K562 (cell line): ENCODE measurements at regions not wholly inside any gene's neighbourhood (a gene's known extent, or its start where the extent isn't known, plus 50 kb on each side); places are given as distances from the start of the nearest gene placed in this dataset.

Experiments
- BCL6 ChIP-seq: fragments of 250-450 bp; sonication (Bioruptor Pico); IDR thresholded peaks from 2 replicates; pipeline ENCODE4 v1.4.0; 2020
- BRF1 ChIP-seq: IDR thresholded peaks from 3 replicates; pipeline ENCODE4 v1.6.1; 2011; ENCODE audit warnings: borderline replicate concordance, mild to moderate bottlenecking; ENCODE audit not compliant: insufficient read length; ENCODE audit errors: extremely low read depth
- PHB2 ChIP-seq: fragments of 450-650 bp; IDR thresholded peaks from 2 replicates; pipeline ENCODE4 v1.6.1; 2017; ENCODE audit warnings: low read depth
- SRSF3 ChIP-seq: fragments of 200-400 bp; formaldehyde crosslinking; IDR thresholded peaks from 2 replicates; pipeline ENCODE4 v1.6.1; 2016; ENCODE audit warnings: mild to moderate bottlenecking, low read length, moderate library complexity; ENCODE audit not compliant: insufficient read depth
- TF ChIP-seq, protein P1 (sequence below), 2 experiments: IDR thresholded peaks in 1 of 2; conservative IDR thresholded peaks in 1 of 2; 2 replicates each; pipeline ENCODE4 v1.6.1; 2016; ENCODE audit warnings: low read depth in 2 of 2, mild to moderate bottlenecking in 1 of 2, missing compliant biosample characterization in 1 of 2, missing genetic modification characterization in 1 of 2, moderate library complexity in 1 of 2
- TF ChIP-seq, protein P2 (sequence below): IDR thresholded peaks from 2 replicates; pipeline ENCODE4 v1.6.1; 2014; ENCODE audit warnings: antibody characterized with exemption
- TF ChIP-seq, protein P3 (sequence below), 3 experiments: IDR thresholded peaks in 2 of 3; conservative IDR thresholded peaks in 1 of 3; 2 replicates each; pipeline ENCODE4 v1.5.1; 2011 to 2012; ENCODE audit warnings: low read length in 3 of 3, mild to moderate bottlenecking in 3 of 3, control low read depth in 2 of 3, improper control_type of control experiment in 1 of 3, inconsistent platforms in 1 of 3, low read depth in 1 of 3, mixed read lengths in 1 of 3, moderate library complexity in 1 of 3; ENCODE audit not compliant: insufficient read depth in 2 of 3
- TF ChIP-seq, protein P4 (sequence below): sonication (generic); formaldehyde crosslinking; IDR thresholded peaks from 2 replicates; pipeline ENCODE4 v1.8.1; 2023; ENCODE audit warnings: mild to moderate bottlenecking, missing genetic modification reagents

DNA sequence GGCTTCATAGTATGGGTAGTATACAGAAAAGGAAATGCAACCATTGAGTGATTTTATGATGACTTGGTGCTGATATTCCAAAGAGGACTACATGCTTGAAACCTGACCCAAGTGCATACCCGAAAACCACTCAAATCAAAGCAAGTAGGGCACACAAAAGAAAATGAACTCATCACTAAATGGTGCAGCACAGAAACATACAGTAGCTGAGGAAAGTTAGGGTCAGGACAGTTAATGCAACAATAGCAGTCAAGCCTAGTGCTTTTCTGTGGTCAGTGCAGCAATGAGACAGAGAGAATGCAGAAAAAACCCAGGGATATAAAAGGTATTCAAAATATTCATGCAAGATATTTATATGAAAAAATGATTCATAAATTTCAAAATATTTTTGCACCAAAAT, 711.1 kb downstream of the EPHA7 start:
- TF ChIP-seq BRF1 (no peak), BCL6 (CRISPR knock-in tag) (no peak), SRSF3 (no peak), PHB2 (no peak)
- TF ChIP-seq, protein P1, sequence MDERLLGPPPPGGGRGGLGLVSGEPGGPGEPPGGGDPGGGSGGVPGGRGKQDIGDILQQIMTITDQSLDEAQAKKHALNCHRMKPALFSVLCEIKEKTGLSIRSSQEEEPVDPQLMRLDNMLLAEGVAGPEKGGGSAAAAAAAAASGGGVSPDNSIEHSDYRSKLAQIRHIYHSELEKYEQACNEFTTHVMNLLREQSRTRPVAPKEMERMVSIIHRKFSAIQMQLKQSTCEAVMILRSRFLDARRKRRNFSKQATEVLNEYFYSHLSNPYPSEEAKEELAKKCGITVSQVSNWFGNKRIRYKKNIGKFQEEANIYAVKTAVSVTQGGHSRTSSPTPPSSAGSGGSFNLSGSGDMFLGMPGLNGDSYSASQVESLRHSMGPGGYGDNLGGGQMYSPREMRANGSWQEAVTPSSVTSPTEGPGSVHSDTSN (CRISPR knock-in tag; IDR thresholded peaks at IDR 0.05; ENCODE audit: low read depth): no peak
- TF ChIP-seq, protein P1 (tag; conservative IDR thresholded peaks at IDR 0.05; ENCODE audit: low read depth): no peak
- TF ChIP-seq, protein P2, sequence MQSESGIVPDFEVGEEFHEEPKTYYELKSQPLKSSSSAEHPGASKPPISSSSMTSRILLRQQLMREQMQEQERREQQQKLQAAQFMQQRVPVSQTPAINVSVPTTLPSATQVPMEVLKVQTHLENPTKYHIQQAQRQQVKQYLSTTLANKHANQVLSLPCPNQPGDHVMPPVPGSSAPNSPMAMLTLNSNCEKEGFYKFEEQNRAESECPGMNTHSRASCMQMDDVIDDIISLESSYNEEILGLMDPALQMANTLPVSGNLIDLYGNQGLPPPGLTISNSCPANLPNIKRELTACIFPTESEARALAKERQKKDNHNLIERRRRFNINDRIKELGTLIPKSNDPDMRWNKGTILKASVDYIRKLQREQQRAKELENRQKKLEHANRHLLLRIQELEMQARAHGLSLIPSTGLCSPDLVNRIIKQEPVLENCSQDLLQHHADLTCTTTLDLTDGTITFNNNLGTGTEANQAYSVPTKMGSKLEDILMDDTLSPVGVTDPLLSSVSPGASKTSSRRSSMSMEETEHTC: no peak
- TF ChIP-seq, protein P3, sequence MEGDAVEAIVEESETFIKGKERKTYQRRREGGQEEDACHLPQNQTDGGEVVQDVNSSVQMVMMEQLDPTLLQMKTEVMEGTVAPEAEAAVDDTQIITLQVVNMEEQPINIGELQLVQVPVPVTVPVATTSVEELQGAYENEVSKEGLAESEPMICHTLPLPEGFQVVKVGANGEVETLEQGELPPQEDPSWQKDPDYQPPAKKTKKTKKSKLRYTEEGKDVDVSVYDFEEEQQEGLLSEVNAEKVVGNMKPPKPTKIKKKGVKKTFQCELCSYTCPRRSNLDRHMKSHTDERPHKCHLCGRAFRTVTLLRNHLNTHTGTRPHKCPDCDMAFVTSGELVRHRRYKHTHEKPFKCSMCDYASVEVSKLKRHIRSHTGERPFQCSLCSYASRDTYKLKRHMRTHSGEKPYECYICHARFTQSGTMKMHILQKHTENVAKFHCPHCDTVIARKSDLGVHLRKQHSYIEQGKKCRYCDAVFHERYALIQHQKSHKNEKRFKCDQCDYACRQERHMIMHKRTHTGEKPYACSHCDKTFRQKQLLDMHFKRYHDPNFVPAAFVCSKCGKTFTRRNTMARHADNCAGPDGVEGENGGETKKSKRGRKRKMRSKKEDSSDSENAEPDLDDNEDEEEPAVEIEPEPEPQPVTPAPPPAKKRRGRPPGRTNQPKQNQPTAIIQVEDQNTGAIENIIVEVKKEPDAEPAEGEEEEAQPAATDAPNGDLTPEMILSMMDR (IDR thresholded peaks at IDR 0.05 in 2 of 3, conservative IDR thresholded peaks at IDR 0.05 in 1 of 3; ENCODE audit: insufficient read depth in 2 of 3, low read depth in 1 of 3, low read length in 3 of 3): no peak
- TF ChIP-seq, protein P4, sequence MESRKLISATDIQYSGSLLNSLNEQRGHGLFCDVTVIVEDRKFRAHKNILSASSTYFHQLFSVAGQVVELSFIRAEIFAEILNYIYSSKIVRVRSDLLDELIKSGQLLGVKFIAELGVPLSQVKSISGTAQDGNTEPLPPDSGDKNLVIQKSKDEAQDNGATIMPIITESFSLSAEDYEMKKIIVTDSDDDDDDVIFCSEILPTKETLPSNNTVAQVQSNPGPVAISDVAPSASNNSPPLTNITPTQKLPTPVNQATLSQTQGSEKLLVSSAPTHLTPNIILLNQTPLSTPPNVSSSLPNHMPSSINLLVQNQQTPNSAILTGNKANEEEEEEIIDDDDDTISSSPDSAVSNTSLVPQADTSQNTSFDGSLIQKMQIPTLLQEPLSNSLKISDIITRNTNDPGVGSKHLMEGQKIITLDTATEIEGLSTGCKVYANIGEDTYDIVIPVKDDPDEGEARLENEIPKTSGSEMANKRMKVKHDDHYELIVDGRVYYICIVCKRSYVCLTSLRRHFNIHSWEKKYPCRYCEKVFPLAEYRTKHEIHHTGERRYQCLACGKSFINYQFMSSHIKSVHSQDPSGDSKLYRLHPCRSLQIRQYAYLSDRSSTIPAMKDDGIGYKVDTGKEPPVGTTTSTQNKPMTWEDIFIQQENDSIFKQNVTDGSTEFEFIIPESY (CRISPR knock-in tag): no peak
